IMR-90 (cell line): ENCODE measurements at regions not wholly inside any gene's neighbourhood (a gene's known extent, or its start where the extent isn't known, plus 50 kb on each side); places are given as distances from the start of the nearest gene placed in this dataset.

Experiments
- ATAC-seq: fragments of 200-7000 bp; cut with Tn5 transposase; 2 replicates; pipeline ENCODE4 v1.9.1; 2020; ENCODE audit warnings: low read depth, mild to moderate bottlenecking, moderate library complexity
- BruUV-seq: library from RNA; stranded (reverse); fragments of 400-500 nt; replicated peaks from 2 replicates; lab custom pipeline; 2021; lab: Mats Ljungman, UMichigan
- CTCF ChIA-PET: fragments of 300-600 bp; formaldehyde crosslinking; extraction: SDS; loops from one replicate; lab custom pipeline; 2021; ENCODE audit warnings: antibody characterized with exemption; lab: Yijun Ruan, JAX
- POLR2A ChIA-PET: fragments of 300-600 bp; sonication (Branson Sonifier 250); formaldehyde crosslinking; loops from one replicate; lab custom pipeline; 2022; ENCODE audit warnings: antibody characterized with exemption; ENCODE audit not compliant: unreplicated experiment; lab: Charles Lee
- DNase-seq: peaks from one replicate; pipeline ENCODE4 v3.0.0; 2013
- H2AFZ ChIP-seq: replicated peaks from 2 replicates; pipeline ENCODE3; 2013; ENCODE audit warnings: low read length, mild to moderate bottlenecking; ENCODE audit not compliant: poor library complexity
- H2AK5ac ChIP-seq: 2 replicates; pipeline ENCODE4 v1.6.1; 2013; ENCODE audit warnings: low read depth, low read length, inconsistent platforms
- H2AK9ac ChIP-seq: replicated peaks from 2 replicates; pipeline ENCODE3; 2013; ENCODE audit warnings: mild to moderate bottlenecking, low read depth, low read length, moderate library complexity; ENCODE audit not compliant: poor library complexity
- H2BK120ac ChIP-seq: 2 replicates; pipeline ENCODE4 v1.6.1; 2013; ENCODE audit warnings: low read depth, low read length, inconsistent platforms
- H2BK15ac ChIP-seq: 3 replicates; pipeline ENCODE4 v1.6.1; 2013; ENCODE audit warnings: low read depth, low read length, inconsistent platforms
- H2BK20ac ChIP-seq: 2 replicates; pipeline ENCODE4 v1.6.1; 2013; ENCODE audit warnings: low read depth, mild to moderate bottlenecking, inconsistent platforms, low read length, moderate library complexity
- H2BK5ac ChIP-seq: 2 replicates; pipeline ENCODE4 v1.6.1; 2013; ENCODE audit warnings: mild to moderate bottlenecking, low read depth, low read length, inconsistent platforms; ENCODE audit not compliant: poor library complexity, severe bottlenecking
- H3K14ac ChIP-seq: replicated peaks from 2 replicates; pipeline ENCODE4 v1.6.1; 2013; ENCODE audit warnings: low read depth, low read length, inconsistent platforms
- H3K18ac ChIP-seq: 2 replicates; pipeline ENCODE4 v1.6.1; 2013; ENCODE audit warnings: low read depth, low read length, control low read depth
- H3K23ac ChIP-seq: 2 replicates; pipeline ENCODE4 v1.6.1; 2013; ENCODE audit warnings: low read depth, low read length, inconsistent platforms
- H3K27ac ChIP-seq: 2 replicates; pipeline ENCODE4 v1.5.1; 2013; ENCODE audit warnings: mild to moderate bottlenecking, control low read depth, low read length; ENCODE audit not compliant: insufficient read depth
- H3K27me3 ChIP-seq: 2 replicates; pipeline ENCODE4 v1.6.1; 2013; ENCODE audit warnings: low read length; ENCODE audit not compliant: control insufficient read depth, insufficient read depth
- H3K36me3 ChIP-seq: 2 replicates; pipeline ENCODE4 v1.6.1; 2013; ENCODE audit warnings: low read length, mixed read lengths; ENCODE audit not compliant: control insufficient read depth, insufficient read depth
- H3K4ac ChIP-seq: 2 replicates; pipeline ENCODE4 v1.6.1; 2013; ENCODE audit warnings: low read depth, low read length, inconsistent platforms
- H3K4me1 ChIP-seq: 2 replicates; pipeline ENCODE4 v1.6.1; 2013; ENCODE audit warnings: low read length, mixed read lengths; ENCODE audit not compliant: control insufficient read depth, insufficient read depth
- H3K4me2 ChIP-seq: 2 replicates; pipeline ENCODE4 v1.6.1; 2013; ENCODE audit warnings: low read depth, mild to moderate bottlenecking, control low read depth, low read length, moderate library complexity
- H3K4me3 ChIP-seq: 2 replicates; pipeline ENCODE4 v1.5.1; 2013; ENCODE audit warnings: low read depth, mild to moderate bottlenecking, control low read depth, low read length, moderate library complexity; ENCODE audit not compliant: insufficient read depth
- H3K56ac ChIP-seq: 2 replicates; pipeline ENCODE4 v1.6.1; 2013; ENCODE audit warnings: low read length, inconsistent platforms; ENCODE audit not compliant: insufficient read depth; ENCODE audit errors: extremely low read depth
- H3K79me1 ChIP-seq, 2 experiments: 2 replicates each; pipeline ENCODE4 v1.6.1; 2013; ENCODE audit warnings: low read length in 2 of 2, inconsistent platforms in 1 of 2, low read depth in 1 of 2
- H3K9ac ChIP-seq: 2 replicates; pipeline ENCODE4 v1.6.1; 2013; ENCODE audit warnings: low read depth, low read length, control low read depth
- H3K9me1 ChIP-seq: 2 replicates; pipeline ENCODE4 v1.6.1; 2013; ENCODE audit warnings: low read length, inconsistent platforms; ENCODE audit not compliant: insufficient read depth
- H3K9me3 ChIP-seq: 2 replicates; pipeline ENCODE4 v1.6.1; 2013; ENCODE audit warnings: low read length; ENCODE audit not compliant: control insufficient read depth, insufficient read depth
- H4K20me1 ChIP-seq: 2 replicates; pipeline ENCODE4 v1.6.1; 2013; ENCODE audit warnings: low read length, inconsistent platforms; ENCODE audit not compliant: insufficient read depth
- H4K5ac ChIP-seq: 2 replicates; pipeline ENCODE4 v1.6.1; 2013; ENCODE audit warnings: mild to moderate bottlenecking, low read depth, low read length, control low read depth
- H4K8ac ChIP-seq, 2 experiments: 2 replicates each; pipeline ENCODE4 v1.6.1; 2013; ENCODE audit warnings: low read depth in 2 of 2, low read length in 2 of 2, control low read depth in 1 of 2, inconsistent platforms in 1 of 2
- H4K91ac ChIP-seq: 2 replicates; pipeline ENCODE4 v1.6.1; 2013; ENCODE audit warnings: low read depth, low read length, inconsistent platforms; ENCODE audit not compliant: insufficient read depth
- BHLHE40 ChIP-seq: fragments of 150-350 bp; IDR thresholded peaks from 2 replicates; pipeline ENCODE4 v1.6.1; 2016; ENCODE audit warnings: mild to moderate bottlenecking, low read depth, low read length
- CEBPB ChIP-seq: IDR thresholded peaks from 2 replicates; pipeline ENCODE4 v1.6.1; 2012; ENCODE audit warnings: low read depth, low read length, improper control_type of control experiment
- CHD1 ChIP-seq: IDR thresholded peaks from 2 replicates; pipeline ENCODE4 v1.6.1; 2012; ENCODE audit warnings: low read depth, low read length, improper control_type of control experiment
- MAZ ChIP-seq: IDR thresholded peaks from 2 replicates; pipeline ENCODE4 v1.6.1; 2012; ENCODE audit warnings: low read depth, mild to moderate bottlenecking, low read length, improper control_type of control experiment, moderate library complexity, borderline replicate concordance
- MXI1 ChIP-seq: IDR thresholded peaks from 2 replicates; pipeline ENCODE4 v1.6.1; 2012; ENCODE audit warnings: low read depth, mild to moderate bottlenecking, low read length, moderate library complexity, borderline replicate concordance
- NFE2L2 ChIP-seq: fragments of 150-350 bp; IDR thresholded peaks from 2 replicates; pipeline ENCODE4 v1.6.1; 2016; ENCODE audit warnings: low read depth, mild to moderate bottlenecking, low read length
- POLR2A ChIP-seq: IDR thresholded peaks from 2 replicates; pipeline ENCODE4 v1.6.1; 2012; ENCODE audit warnings: mild to moderate bottlenecking, low read depth, low read length
- RAD21 ChIP-seq: IDR thresholded peaks from 2 replicates; pipeline ENCODE4 v1.6.1; 2012; ENCODE audit warnings: low read length, improper control_type of control experiment
- RCOR1 ChIP-seq: IDR thresholded peaks from 2 replicates; pipeline ENCODE4 v1.6.1; 2012; ENCODE audit warnings: mild to moderate bottlenecking, low read length, improper control_type of control experiment; ENCODE audit not compliant: insufficient replicate concordance
- SMC3 ChIP-seq: fragments of 150-350 bp; IDR thresholded peaks from 2 replicates; pipeline ENCODE4 v1.6.1; 2016; ENCODE audit warnings: low read depth, mild to moderate bottlenecking, antibody characterized with exemption, low read length, moderate library complexity
- WGBS, 2 experiments: methylation state at CpG; one replicate each; pipeline versions ENCODE4 v1.1.5 to v1.1.7; 2013; ENCODE audit warnings: missing lambda C conversion rate in 2 of 2; ENCODE audit not compliant: insufficient read length in 1 of 2; ENCODE audit errors: extremely low coverage in 2 of 2; 5-methylcytosine and 5-hydroxymethylcytosine counted together
- dilution Hi-C: fragments of 300-500 bp; cut with HindIII; formaldehyde crosslinking; loops from one replicate; pipeline ENCODE4 v1.14.3; 2018; ENCODE audit warnings: low sequenced_read_pairs; ENCODE audit not compliant: unreplicated experiment
- in situ Hi-C: fragments of 300-500 bp; cut with MboI; formaldehyde crosslinking; loops from 3 replicates; pipeline ENCODE4 v1.14.3; 2019; ENCODE audit warnings: low sequenced_read_pairs, inconsistent platforms, mixed read lengths
- intact Hi-C: fragments of 100-400 bp; cut with micrococcal nuclease; formaldehyde crosslinking; loops from 2 replicates; pipeline ENCODE4 v1.10.0; 2022
- TF ChIP-seq, protein P1 (sequence below): fragments of 150-350 bp; IDR thresholded peaks from 2 replicates; pipeline ENCODE4 v1.6.1; 2017; ENCODE audit warnings: mild to moderate bottlenecking, antibody characterized with exemption, low read length, low read depth
- TF ChIP-seq, protein P2 (sequence below): fragments of 150-350 bp; IDR thresholded peaks from 2 replicates; pipeline ENCODE4 v1.6.1; 2016; ENCODE audit warnings: low read depth, mild to moderate bottlenecking, low read length, moderate library complexity, borderline replicate concordance
- TF ChIP-seq, protein P3 (sequence below): conservative IDR thresholded peaks from 2 replicates; pipeline ENCODE4 v1.5.1; 2012; ENCODE audit warnings: mild to moderate bottlenecking, low read depth, low read length, improper control_type of control experiment

DNA sequence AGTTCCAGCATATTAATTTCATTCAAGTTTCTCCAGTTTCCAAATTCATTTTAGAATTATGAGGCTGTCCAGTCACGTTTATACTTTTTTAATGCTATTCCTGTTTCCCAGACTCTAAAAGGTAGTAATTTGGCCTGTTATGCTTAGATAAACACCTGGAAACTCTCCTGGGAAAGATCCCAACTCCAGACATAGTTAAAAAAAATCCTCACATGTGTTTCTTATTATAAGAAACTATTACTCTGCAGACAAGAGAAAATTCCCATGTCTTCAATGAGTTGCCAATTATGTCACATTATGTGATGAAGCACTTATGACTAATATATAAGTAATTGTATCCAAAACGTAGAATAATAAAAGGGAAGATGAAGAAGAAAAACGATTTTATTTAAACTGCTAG, 137.1 kb upstream of the TMC3 start:
- Histone ChIP-seq H2BK15ac (no peak overlapping the region), H2AK5ac (no peak overlapping the region), H3K18ac (no peak overlapping the region), H3K4ac (no peak overlapping the region), H3K14ac (no peak overlapping the region), H4K5ac (no peak overlapping the region), H3K9me3 (no peaks in the 10 kb centered on the region), H2BK5ac (no peak overlapping the region), H3K4me1 (peaks cover 6% of the 10 kb centered on the region), H3K4me2 (no peak overlapping the region), H4K91ac (no peak overlapping the region), H3K36me3 (no peaks in the 10 kb centered on the region), H3K9ac (no peak overlapping the region), H3K9me1 (no peaks in the 10 kb centered on the region), H3K4me3 (no peak overlapping the region), H4K20me1 (no peaks in the 10 kb centered on the region), H4K8ac (no peak overlapping the region), H2AK9ac (no peak overlapping the region), H3K56ac (no peak overlapping the region), H3K27ac (no peak overlapping the region), H3K79me1 (no peaks in the 10 kb centered on the region), H3K27me3 (no peaks in the 10 kb centered on the region), H2BK120ac (no peak overlapping the region), H2BK20ac (no peak overlapping the region), H3K23ac (no peak overlapping the region), H2AFZ (no peak overlapping the region)
- intact Hi-C loops (no loop called here), dilution Hi-C loops (no loop called here), in situ Hi-C loops (no loop called here)
- ChIA-PET CTCF (no interaction called here), POLR2A (no interaction called here)
- TF ChIP-seq, protein P1, sequence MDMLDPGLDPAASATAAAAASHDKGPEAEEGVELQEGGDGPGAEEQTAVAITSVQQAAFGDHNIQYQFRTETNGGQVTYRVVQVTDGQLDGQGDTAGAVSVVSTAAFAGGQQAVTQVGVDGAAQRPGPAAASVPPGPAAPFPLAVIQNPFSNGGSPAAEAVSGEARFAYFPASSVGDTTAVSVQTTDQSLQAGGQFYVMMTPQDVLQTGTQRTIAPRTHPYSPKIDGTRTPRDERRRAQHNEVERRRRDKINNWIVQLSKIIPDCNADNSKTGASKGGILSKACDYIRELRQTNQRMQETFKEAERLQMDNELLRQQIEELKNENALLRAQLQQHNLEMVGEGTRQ = no peak
- no peak for TF ChIP-seq MAZ
- TF ChIP-seq, protein P2, sequence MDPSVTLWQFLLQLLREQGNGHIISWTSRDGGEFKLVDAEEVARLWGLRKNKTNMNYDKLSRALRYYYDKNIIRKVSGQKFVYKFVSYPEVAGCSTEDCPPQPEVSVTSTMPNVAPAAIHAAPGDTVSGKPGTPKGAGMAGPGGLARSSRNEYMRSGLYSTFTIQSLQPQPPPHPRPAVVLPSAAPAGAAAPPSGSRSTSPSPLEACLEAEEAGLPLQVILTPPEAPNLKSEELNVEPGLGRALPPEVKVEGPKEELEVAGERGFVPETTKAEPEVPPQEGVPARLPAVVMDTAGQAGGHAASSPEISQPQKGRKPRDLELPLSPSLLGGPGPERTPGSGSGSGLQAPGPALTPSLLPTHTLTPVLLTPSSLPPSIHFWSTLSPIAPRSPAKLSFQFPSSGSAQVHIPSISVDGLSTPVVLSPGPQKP = no peak
- no peak for TF ChIP-seq CEBPB
- no peak for TF ChIP-seq NFE2L2
- no peak for TF ChIP-seq RAD21
- no peak for TF ChIP-seq MXI1
- no peak for TF ChIP-seq POLR2A
- no peak for TF ChIP-seq CHD1
- no peak for TF ChIP-seq BHLHE40
- TF ChIP-seq RCOR1 = no peak
- TF ChIP-seq SMC3 = no peak
- TF ChIP-seq, protein P3, sequence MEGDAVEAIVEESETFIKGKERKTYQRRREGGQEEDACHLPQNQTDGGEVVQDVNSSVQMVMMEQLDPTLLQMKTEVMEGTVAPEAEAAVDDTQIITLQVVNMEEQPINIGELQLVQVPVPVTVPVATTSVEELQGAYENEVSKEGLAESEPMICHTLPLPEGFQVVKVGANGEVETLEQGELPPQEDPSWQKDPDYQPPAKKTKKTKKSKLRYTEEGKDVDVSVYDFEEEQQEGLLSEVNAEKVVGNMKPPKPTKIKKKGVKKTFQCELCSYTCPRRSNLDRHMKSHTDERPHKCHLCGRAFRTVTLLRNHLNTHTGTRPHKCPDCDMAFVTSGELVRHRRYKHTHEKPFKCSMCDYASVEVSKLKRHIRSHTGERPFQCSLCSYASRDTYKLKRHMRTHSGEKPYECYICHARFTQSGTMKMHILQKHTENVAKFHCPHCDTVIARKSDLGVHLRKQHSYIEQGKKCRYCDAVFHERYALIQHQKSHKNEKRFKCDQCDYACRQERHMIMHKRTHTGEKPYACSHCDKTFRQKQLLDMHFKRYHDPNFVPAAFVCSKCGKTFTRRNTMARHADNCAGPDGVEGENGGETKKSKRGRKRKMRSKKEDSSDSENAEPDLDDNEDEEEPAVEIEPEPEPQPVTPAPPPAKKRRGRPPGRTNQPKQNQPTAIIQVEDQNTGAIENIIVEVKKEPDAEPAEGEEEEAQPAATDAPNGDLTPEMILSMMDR = no peak
- no peak for ATAC-seq
- BruUV-seq = no TSS peak
- peak; percentile 70 for DNase-seq
- no CpG with 5 or more reads among the region's 3 CpGs for WGBS, 2 experiments
